ENCODE measurements at regions not wholly inside any gene's neighbourhood (a gene's known extent, or its start where the extent isn't known, plus 50 kb on each side); places are given as distances from the start of the nearest gene placed in this dataset.

GRCh38 chr12:62158013-62158412 is 102.2 kb upstream of the USP15 start:
- no peak for DNase-seq (ENCODE audit: low spot score)
- TF ChIP-seq CTCF (IDR thresholded peaks at IDR 0.05; ENCODE audit: extremely low read depth, missing control alignments): no peak

- DNase-seq (ENCODE audit: low spot score): no peak
- TF ChIP-seq CTCF (IDR thresholded peaks at IDR 0.05; ENCODE audit: extremely low read depth, missing control alignments): no peak
These were observed 101.5 kb upstream of the USP15 start for GRCh38 chr12:62158461-62159360.

DNA sequence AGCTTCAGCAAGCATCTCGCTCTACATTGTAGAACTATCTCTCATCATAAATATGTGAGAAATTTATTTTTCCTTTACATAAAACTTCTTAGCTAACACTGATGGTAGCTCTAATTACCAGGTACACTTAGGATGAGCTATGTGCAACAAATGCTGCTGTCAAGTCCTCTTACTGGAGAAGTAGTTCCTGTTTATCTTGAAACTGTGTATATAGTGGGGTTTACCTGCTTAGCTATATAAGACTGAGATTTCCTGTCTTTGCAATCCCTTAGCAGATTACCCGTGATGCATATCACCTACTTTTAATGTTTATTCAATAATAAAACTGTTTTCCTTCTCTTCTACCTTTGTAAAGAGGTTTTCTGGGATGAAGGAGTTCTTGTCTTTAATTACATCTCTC is 98.0 kb upstream of the USP15 start:
- DNase-seq (ENCODE audit: low spot score): no peak
- no peak for TF ChIP-seq CTCF (IDR thresholded peaks at IDR 0.05; ENCODE audit: extremely low read depth, missing control alignments)

- no peak for DNase-seq (ENCODE audit: low spot score)
- TF ChIP-seq CTCF (IDR thresholded peaks at IDR 0.05; ENCODE audit: extremely low read depth, missing control alignments): no peak
These were observed 96.8 kb upstream of the USP15 start for GRCh38 chr12:62163368-62163767.

GRCh38 chr12:62164036-62164435 is 96.2 kb upstream of the USP15 start:
- TF ChIP-seq CTCF (IDR thresholded peaks at IDR 0.05; ENCODE audit: extremely low read depth, missing control alignments): no peak
- no peak for DNase-seq (ENCODE audit: low spot score)

DNA sequence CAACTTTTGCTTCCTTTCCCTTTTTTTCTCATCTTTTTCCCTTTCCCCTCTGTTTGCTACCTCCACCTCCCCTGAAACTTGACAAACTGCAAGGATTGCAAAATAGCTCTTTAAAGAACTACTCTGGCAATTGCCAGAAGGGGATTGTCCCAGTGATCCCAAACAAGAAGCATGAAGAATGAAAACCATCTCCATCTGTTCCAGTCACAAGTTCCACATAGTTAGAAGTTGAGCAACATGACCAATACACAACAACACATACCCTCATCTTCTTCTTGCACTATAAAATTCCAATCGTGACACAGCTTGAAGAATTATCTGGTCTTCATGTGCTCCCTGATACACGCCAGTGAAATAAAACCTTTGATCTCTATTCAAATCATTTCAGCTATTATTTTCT is 93.7 kb upstream of the USP15 start:
- no peak for DNase-seq (ENCODE audit: low spot score)
- TF ChIP-seq CTCF (IDR thresholded peaks at IDR 0.05; ENCODE audit: extremely low read depth, missing control alignments): no peak

DNA sequence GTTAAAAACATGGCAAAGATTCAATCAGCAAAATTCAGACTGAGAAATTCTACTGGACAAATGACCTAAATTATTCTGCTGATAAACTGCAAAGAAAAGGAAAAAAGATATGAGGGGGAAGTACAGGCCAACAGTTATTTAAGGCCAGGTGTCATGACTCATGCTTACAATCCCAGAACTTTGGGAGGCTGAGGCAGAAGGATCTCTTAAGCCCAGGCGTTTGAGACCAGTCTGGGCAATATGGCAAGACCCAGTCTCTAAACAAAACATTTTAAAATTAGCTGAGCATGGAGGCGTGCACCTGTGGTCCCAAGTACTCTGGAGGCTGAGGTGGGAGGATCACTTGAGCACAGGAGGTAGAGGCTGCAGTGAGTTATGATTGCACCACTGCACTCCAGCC is 91.8 kb upstream of the USP15 start:
- TF ChIP-seq CTCF (IDR thresholded peaks at IDR 0.05; ENCODE audit: extremely low read depth, missing control alignments): no peak
- no peak for DNase-seq (ENCODE audit: low spot score)

All from GM20000 (cell line).